22Rv1 (cell line): ENCODE measurements at regions not wholly inside any gene's neighbourhood (a gene's known extent, or its start where the extent isn't known, plus 50 kb on each side); places are given as distances from the start of the nearest gene placed in this dataset.

Source experiments
- ZFX ChIP-seq: fragments of 450-650 bp; IDR thresholded peaks from 2 replicates; pipeline ENCODE4 v1.6.1; 2017; ENCODE audit warnings: antibody characterized with exemption, borderline replicate concordance
- TF ChIP-seq, protein P1 (sequence below): fragments of 450-650 bp; IDR thresholded peaks from 2 replicates; pipeline ENCODE4 v1.5.1; 2017; ENCODE audit warnings: mild to moderate bottlenecking

DNA sequence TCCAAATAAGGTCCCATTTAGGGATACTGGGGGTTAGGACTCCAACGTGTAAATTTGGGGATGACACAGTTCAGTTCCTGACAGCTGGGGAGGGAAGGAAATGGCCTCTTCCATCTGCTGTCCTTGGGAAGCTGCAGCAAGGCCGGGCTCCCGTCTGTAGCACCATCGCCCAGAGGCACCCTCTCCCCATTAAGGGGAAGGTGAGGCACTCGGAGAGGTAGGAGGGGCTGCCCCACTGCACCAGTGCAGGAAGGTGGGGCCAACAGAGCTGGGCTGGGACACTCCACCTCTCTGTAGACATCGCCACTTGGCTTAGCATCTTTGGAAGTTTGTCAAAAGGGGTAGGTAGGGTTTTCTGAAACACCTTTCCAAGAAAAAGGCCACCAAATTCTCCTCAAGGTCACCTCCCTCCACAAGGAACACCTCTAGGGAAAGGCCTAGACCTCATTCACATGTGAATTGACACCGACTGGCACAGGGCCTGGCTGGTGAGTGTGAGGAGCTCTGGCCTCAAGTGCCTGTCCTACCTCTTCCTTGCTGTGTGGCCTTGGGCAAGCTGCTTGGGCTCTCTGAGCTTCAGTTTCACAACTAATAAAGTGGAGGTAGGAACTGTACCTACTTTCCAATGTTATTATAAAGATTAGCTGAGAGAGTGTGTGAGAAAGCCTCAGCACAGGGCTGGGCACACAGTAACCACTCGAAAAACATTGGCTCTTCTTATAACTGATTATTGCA, 75.0 kb upstream of the NEURL1B start:
- TF ChIP-seq, protein P1, sequence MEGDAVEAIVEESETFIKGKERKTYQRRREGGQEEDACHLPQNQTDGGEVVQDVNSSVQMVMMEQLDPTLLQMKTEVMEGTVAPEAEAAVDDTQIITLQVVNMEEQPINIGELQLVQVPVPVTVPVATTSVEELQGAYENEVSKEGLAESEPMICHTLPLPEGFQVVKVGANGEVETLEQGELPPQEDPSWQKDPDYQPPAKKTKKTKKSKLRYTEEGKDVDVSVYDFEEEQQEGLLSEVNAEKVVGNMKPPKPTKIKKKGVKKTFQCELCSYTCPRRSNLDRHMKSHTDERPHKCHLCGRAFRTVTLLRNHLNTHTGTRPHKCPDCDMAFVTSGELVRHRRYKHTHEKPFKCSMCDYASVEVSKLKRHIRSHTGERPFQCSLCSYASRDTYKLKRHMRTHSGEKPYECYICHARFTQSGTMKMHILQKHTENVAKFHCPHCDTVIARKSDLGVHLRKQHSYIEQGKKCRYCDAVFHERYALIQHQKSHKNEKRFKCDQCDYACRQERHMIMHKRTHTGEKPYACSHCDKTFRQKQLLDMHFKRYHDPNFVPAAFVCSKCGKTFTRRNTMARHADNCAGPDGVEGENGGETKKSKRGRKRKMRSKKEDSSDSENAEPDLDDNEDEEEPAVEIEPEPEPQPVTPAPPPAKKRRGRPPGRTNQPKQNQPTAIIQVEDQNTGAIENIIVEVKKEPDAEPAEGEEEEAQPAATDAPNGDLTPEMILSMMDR = no peak
- no peak for TF ChIP-seq ZFX
